ENCODE measurements at regions not wholly inside any gene's neighbourhood (a gene's known extent, or its start where the extent isn't known, plus 50 kb on each side); places are given as distances from the start of the nearest gene placed in this dataset.
"Not testable (repeated sequence)": the region's sequence is repeated elsewhere in the genome, so short reads cannot be mapped to it uniquely, and the experiment has no call there.

- TF ChIP-seq EZH2 (IDR thresholded peaks at IDR 0.05; ENCODE audit: borderline replicate concordance, low read depth, low read length, severe bottlenecking); POLR2AphosphoS5 (IDR thresholded peaks at IDR 0.05; ENCODE audit: insufficient read depth, low read depth, low read length): not testable (repeated sequence)
Observed at GRCh38 chr16:88226302-88226701, 156.5 kb upstream of the ZNF469 start.
